IMR-90 (cell line): ENCODE measurements at regions not wholly inside any gene's neighbourhood (a gene's known extent, or its start where the extent isn't known, plus 50 kb on each side); places are given as distances from the start of the nearest gene placed in this dataset.

ENCODE experiments used
- ATAC-seq: fragments of 200-7000 bp; cut with Tn5 transposase; 2 replicates; pipeline ENCODE4 v1.9.1; 2020; ENCODE audit warnings: low read depth, mild to moderate bottlenecking, moderate library complexity
- BruUV-seq: library from RNA; stranded (reverse); fragments of 400-500 nt; replicated peaks from 2 replicates; lab custom pipeline; 2021; lab: Mats Ljungman, UMichigan
- CTCF ChIA-PET: fragments of 300-600 bp; formaldehyde crosslinking; extraction: SDS; loops from one replicate; lab custom pipeline; 2021; ENCODE audit warnings: antibody characterized with exemption; lab: Yijun Ruan, JAX
- POLR2A ChIA-PET: fragments of 300-600 bp; sonication (Branson Sonifier 250); formaldehyde crosslinking; loops from one replicate; lab custom pipeline; 2022; ENCODE audit warnings: antibody characterized with exemption; ENCODE audit not compliant: unreplicated experiment; lab: Charles Lee
- DNase-seq: peaks from one replicate; pipeline ENCODE4 v3.0.0; 2013
- H2AFZ ChIP-seq: replicated peaks from 2 replicates; pipeline ENCODE3; 2013; ENCODE audit warnings: low read length, mild to moderate bottlenecking; ENCODE audit not compliant: poor library complexity
- H2AK5ac ChIP-seq: 2 replicates; pipeline ENCODE4 v1.6.1; 2013; ENCODE audit warnings: low read depth, low read length, inconsistent platforms
- H2AK9ac ChIP-seq: replicated peaks from 2 replicates; pipeline ENCODE3; 2013; ENCODE audit warnings: mild to moderate bottlenecking, low read depth, low read length, moderate library complexity; ENCODE audit not compliant: poor library complexity
- H2BK120ac ChIP-seq: 2 replicates; pipeline ENCODE4 v1.6.1; 2013; ENCODE audit warnings: low read depth, low read length, inconsistent platforms
- H2BK15ac ChIP-seq: 3 replicates; pipeline ENCODE4 v1.6.1; 2013; ENCODE audit warnings: low read depth, low read length, inconsistent platforms
- H2BK20ac ChIP-seq: 2 replicates; pipeline ENCODE4 v1.6.1; 2013; ENCODE audit warnings: low read depth, mild to moderate bottlenecking, inconsistent platforms, low read length, moderate library complexity
- H2BK5ac ChIP-seq: 2 replicates; pipeline ENCODE4 v1.6.1; 2013; ENCODE audit warnings: mild to moderate bottlenecking, low read depth, low read length, inconsistent platforms; ENCODE audit not compliant: poor library complexity, severe bottlenecking
- H3K14ac ChIP-seq: replicated peaks from 2 replicates; pipeline ENCODE4 v1.6.1; 2013; ENCODE audit warnings: low read depth, low read length, inconsistent platforms
- H3K18ac ChIP-seq: 2 replicates; pipeline ENCODE4 v1.6.1; 2013; ENCODE audit warnings: low read depth, low read length, control low read depth
- H3K23ac ChIP-seq: 2 replicates; pipeline ENCODE4 v1.6.1; 2013; ENCODE audit warnings: low read depth, low read length, inconsistent platforms
- H3K27ac ChIP-seq: 2 replicates; pipeline ENCODE4 v1.5.1; 2013; ENCODE audit warnings: mild to moderate bottlenecking, control low read depth, low read length; ENCODE audit not compliant: insufficient read depth
- H3K27me3 ChIP-seq: 2 replicates; pipeline ENCODE4 v1.6.1; 2013; ENCODE audit warnings: low read length; ENCODE audit not compliant: control insufficient read depth, insufficient read depth
- H3K36me3 ChIP-seq: 2 replicates; pipeline ENCODE4 v1.6.1; 2013; ENCODE audit warnings: low read length, mixed read lengths; ENCODE audit not compliant: control insufficient read depth, insufficient read depth
- H3K4ac ChIP-seq: 2 replicates; pipeline ENCODE4 v1.6.1; 2013; ENCODE audit warnings: low read depth, low read length, inconsistent platforms
- H3K4me1 ChIP-seq: 2 replicates; pipeline ENCODE4 v1.6.1; 2013; ENCODE audit warnings: low read length, mixed read lengths; ENCODE audit not compliant: control insufficient read depth, insufficient read depth
- H3K4me2 ChIP-seq: 2 replicates; pipeline ENCODE4 v1.6.1; 2013; ENCODE audit warnings: low read depth, mild to moderate bottlenecking, control low read depth, low read length, moderate library complexity
- H3K4me3 ChIP-seq: 2 replicates; pipeline ENCODE4 v1.5.1; 2013; ENCODE audit warnings: low read depth, mild to moderate bottlenecking, control low read depth, low read length, moderate library complexity; ENCODE audit not compliant: insufficient read depth
- H3K56ac ChIP-seq: 2 replicates; pipeline ENCODE4 v1.6.1; 2013; ENCODE audit warnings: low read length, inconsistent platforms; ENCODE audit not compliant: insufficient read depth; ENCODE audit errors: extremely low read depth
- H3K79me1 ChIP-seq, 2 experiments: 2 replicates each; pipeline ENCODE4 v1.6.1; 2013; ENCODE audit warnings: low read length in 2 of 2, inconsistent platforms in 1 of 2, low read depth in 1 of 2
- H3K9ac ChIP-seq: 2 replicates; pipeline ENCODE4 v1.6.1; 2013; ENCODE audit warnings: low read depth, low read length, control low read depth
- H3K9me1 ChIP-seq: 2 replicates; pipeline ENCODE4 v1.6.1; 2013; ENCODE audit warnings: low read length, inconsistent platforms; ENCODE audit not compliant: insufficient read depth
- H3K9me3 ChIP-seq: 2 replicates; pipeline ENCODE4 v1.6.1; 2013; ENCODE audit warnings: low read length; ENCODE audit not compliant: control insufficient read depth, insufficient read depth
- H4K20me1 ChIP-seq: 2 replicates; pipeline ENCODE4 v1.6.1; 2013; ENCODE audit warnings: low read length, inconsistent platforms; ENCODE audit not compliant: insufficient read depth
- H4K5ac ChIP-seq: 2 replicates; pipeline ENCODE4 v1.6.1; 2013; ENCODE audit warnings: mild to moderate bottlenecking, low read depth, low read length, control low read depth
- H4K8ac ChIP-seq, 2 experiments: 2 replicates each; pipeline ENCODE4 v1.6.1; 2013; ENCODE audit warnings: low read depth in 2 of 2, low read length in 2 of 2, control low read depth in 1 of 2, inconsistent platforms in 1 of 2
- H4K91ac ChIP-seq: 2 replicates; pipeline ENCODE4 v1.6.1; 2013; ENCODE audit warnings: low read depth, low read length, inconsistent platforms; ENCODE audit not compliant: insufficient read depth
- BHLHE40 ChIP-seq: fragments of 150-350 bp; IDR thresholded peaks from 2 replicates; pipeline ENCODE4 v1.6.1; 2016; ENCODE audit warnings: mild to moderate bottlenecking, low read depth, low read length
- CEBPB ChIP-seq: IDR thresholded peaks from 2 replicates; pipeline ENCODE4 v1.6.1; 2012; ENCODE audit warnings: low read depth, low read length, improper control_type of control experiment
- CHD1 ChIP-seq: IDR thresholded peaks from 2 replicates; pipeline ENCODE4 v1.6.1; 2012; ENCODE audit warnings: low read depth, low read length, improper control_type of control experiment
- CTCF ChIP-seq: conservative IDR thresholded peaks from 2 replicates; pipeline ENCODE4 v1.5.1; 2012; ENCODE audit warnings: mild to moderate bottlenecking, low read depth, low read length, improper control_type of control experiment
- FOS ChIP-seq: fragments of 150-350 bp; IDR thresholded peaks from 2 replicates; pipeline ENCODE4 v1.6.1; 2016; ENCODE audit warnings: low read depth, low read length
- MAFK ChIP-seq: IDR thresholded peaks from 2 replicates; pipeline ENCODE4 v1.6.1; 2012; ENCODE audit warnings: low read depth, low read length, improper control_type of control experiment
- MAZ ChIP-seq: IDR thresholded peaks from 2 replicates; pipeline ENCODE4 v1.6.1; 2012; ENCODE audit warnings: low read depth, mild to moderate bottlenecking, low read length, improper control_type of control experiment, moderate library complexity, borderline replicate concordance
- MXI1 ChIP-seq: IDR thresholded peaks from 2 replicates; pipeline ENCODE4 v1.6.1; 2012; ENCODE audit warnings: low read depth, mild to moderate bottlenecking, low read length, moderate library complexity, borderline replicate concordance
- NFE2L2 ChIP-seq: fragments of 150-350 bp; IDR thresholded peaks from 2 replicates; pipeline ENCODE4 v1.6.1; 2016; ENCODE audit warnings: low read depth, mild to moderate bottlenecking, low read length
- POLR2A ChIP-seq: IDR thresholded peaks from 2 replicates; pipeline ENCODE4 v1.6.1; 2012; ENCODE audit warnings: mild to moderate bottlenecking, low read depth, low read length
- RAD21 ChIP-seq: IDR thresholded peaks from 2 replicates; pipeline ENCODE4 v1.6.1; 2012; ENCODE audit warnings: low read length, improper control_type of control experiment
- RCOR1 ChIP-seq: IDR thresholded peaks from 2 replicates; pipeline ENCODE4 v1.6.1; 2012; ENCODE audit warnings: mild to moderate bottlenecking, low read length, improper control_type of control experiment; ENCODE audit not compliant: insufficient replicate concordance
- RFX5 ChIP-seq: IDR thresholded peaks from 2 replicates; pipeline ENCODE4 v1.8.0; 2012; ENCODE audit warnings: low read depth, mild to moderate bottlenecking, low read length, moderate library complexity
- SMC3 ChIP-seq: fragments of 150-350 bp; IDR thresholded peaks from 2 replicates; pipeline ENCODE4 v1.6.1; 2016; ENCODE audit warnings: low read depth, mild to moderate bottlenecking, antibody characterized with exemption, low read length, moderate library complexity
- USF2 ChIP-seq: fragments of 150-350 bp; IDR thresholded peaks from 2 replicates; pipeline ENCODE4 v1.6.1; 2017; ENCODE audit warnings: mild to moderate bottlenecking, antibody characterized with exemption, low read length, low read depth
- WGBS, 2 experiments: methylation state at CpG; one replicate each; pipeline versions ENCODE4 v1.1.5 to v1.1.7; 2013; ENCODE audit warnings: missing lambda C conversion rate in 2 of 2; ENCODE audit not compliant: insufficient read length in 1 of 2; ENCODE audit errors: extremely low coverage in 2 of 2; 5-methylcytosine and 5-hydroxymethylcytosine counted together
- dilution Hi-C: fragments of 300-500 bp; cut with HindIII; formaldehyde crosslinking; loops from one replicate; pipeline ENCODE4 v1.14.3; 2018; ENCODE audit warnings: low sequenced_read_pairs; ENCODE audit not compliant: unreplicated experiment
- in situ Hi-C: fragments of 300-500 bp; cut with MboI; formaldehyde crosslinking; loops from 3 replicates; pipeline ENCODE4 v1.14.3; 2019; ENCODE audit warnings: low sequenced_read_pairs, inconsistent platforms, mixed read lengths
- intact Hi-C: fragments of 100-400 bp; cut with micrococcal nuclease; formaldehyde crosslinking; loops from 2 replicates; pipeline ENCODE4 v1.10.0; 2022
- TF ChIP-seq, protein P1 (sequence below): fragments of 150-350 bp; IDR thresholded peaks from 2 replicates; pipeline ENCODE4 v1.6.1; 2016; ENCODE audit warnings: low read depth, mild to moderate bottlenecking, low read length, moderate library complexity, borderline replicate concordance

DNA sequence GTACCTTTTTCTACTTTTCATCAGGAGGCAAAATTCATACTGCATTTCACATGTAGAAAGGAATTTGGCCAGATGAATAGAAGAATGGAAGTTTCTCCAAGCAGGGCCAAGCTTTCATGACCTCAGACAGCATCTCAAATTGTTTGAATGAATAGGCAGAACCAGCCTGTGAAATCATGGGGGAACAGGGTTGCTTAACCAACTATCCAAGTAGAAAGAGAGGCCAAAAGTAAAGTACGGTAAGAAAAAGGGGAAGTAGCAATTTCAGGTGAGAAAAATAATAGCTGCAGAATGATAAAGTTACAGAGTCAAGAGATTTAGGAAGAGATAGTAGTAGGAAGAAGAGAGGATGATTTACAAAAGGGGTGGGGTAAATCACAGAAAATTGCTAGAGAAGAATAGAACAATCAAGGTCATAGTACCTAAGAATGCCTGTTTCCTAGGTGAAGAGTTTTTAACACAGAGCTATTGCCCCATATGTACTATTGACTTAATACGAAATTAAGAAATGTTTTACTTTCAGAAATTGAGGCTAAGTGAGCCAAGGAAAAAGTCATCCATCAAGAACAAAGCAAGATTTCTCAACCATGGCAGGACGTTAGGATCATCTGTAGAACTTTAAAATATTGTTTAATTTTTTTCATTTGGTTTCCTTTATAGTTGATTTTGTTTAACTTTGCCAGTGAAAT, 177.1 kb upstream of the TET2 start:
- ATAC-seq: no peak
- CTCF ChIA-PET: no interaction called here

More for the DNA sequence above, 177.1 kb upstream of the TET2 start:
- Histone ChIP-seq H4K8ac (no peak overlapping the region), H3K4me3 (no peak overlapping the region), H2BK15ac (no peak overlapping the region), H2AK5ac (no peak overlapping the region), H2BK20ac (no peak overlapping the region), H4K91ac (no peak overlapping the region), H3K9ac (no peak overlapping the region), H3K4me2 (no peak overlapping the region), H3K4ac (no peak overlapping the region), H2AK9ac (no peak overlapping the region), H3K56ac (no peak overlapping the region), H3K23ac (no peak overlapping the region), H3K9me1 (no peaks in the 10 kb centered on the region), H3K9me3 (no peaks in the 10 kb centered on the region), H2AFZ (no peak overlapping the region), H3K4me1 (no peaks in the 10 kb centered on the region), H3K14ac (no peak overlapping the region), H3K18ac (no peak overlapping the region), H2BK5ac (no peak overlapping the region), H3K27me3 (no peaks in the 10 kb centered on the region), H3K36me3 (no peaks in the 10 kb centered on the region), H4K20me1 (no peaks in the 10 kb centered on the region), H3K27ac (no peak overlapping the region), H4K5ac (no peak overlapping the region), H3K79me1 (no peaks in the 10 kb centered on the region), H2BK120ac (no peak overlapping the region)
- no TSS peak for BruUV-seq
- DNase-seq: no peak
- 100% methylated on average over 1 of the region's 3 CpGs; no CpG with 5 or more reads in 1 of the 2 experiments for WGBS, 2 experiments
- POLR2A ChIA-PET: interaction anchor here (0.6 kb wide), 1 partner anchor 20 kb away, joined by 5 read pairs; no protein-coding TSS in a partner anchor
- intact Hi-C loops: no loop called here
- dilution Hi-C loops: no loop called here
- in situ Hi-C loops: no loop called here
- TF ChIP-seq USF2 (no peak), MAFK (no peak), MAZ (no peak), RCOR1 (no peak), SMC3 (no peak), RAD21 (no peak), MXI1 (no peak), FOS (no peak), CEBPB (no peak), CHD1 (no peak), NFE2L2 (no peak), RFX5 (no peak), BHLHE40 (no peak), CTCF (no peak), POLR2A (no peak)
- TF ChIP-seq, protein P1, sequence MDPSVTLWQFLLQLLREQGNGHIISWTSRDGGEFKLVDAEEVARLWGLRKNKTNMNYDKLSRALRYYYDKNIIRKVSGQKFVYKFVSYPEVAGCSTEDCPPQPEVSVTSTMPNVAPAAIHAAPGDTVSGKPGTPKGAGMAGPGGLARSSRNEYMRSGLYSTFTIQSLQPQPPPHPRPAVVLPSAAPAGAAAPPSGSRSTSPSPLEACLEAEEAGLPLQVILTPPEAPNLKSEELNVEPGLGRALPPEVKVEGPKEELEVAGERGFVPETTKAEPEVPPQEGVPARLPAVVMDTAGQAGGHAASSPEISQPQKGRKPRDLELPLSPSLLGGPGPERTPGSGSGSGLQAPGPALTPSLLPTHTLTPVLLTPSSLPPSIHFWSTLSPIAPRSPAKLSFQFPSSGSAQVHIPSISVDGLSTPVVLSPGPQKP: no peak
